Upper lobe of left lung (tissue), 6 donors: ENCODE measurements at regions not wholly inside any gene's neighbourhood (a gene's known extent, or its start where the extent isn't known, plus 50 kb on each side); places are given as distances from the start of the nearest gene placed in this dataset.
"Not testable (repeated sequence)": the region's sequence is repeated elsewhere in the genome, so short reads cannot be mapped to it uniquely, and the experiment has no call there.

ENCODE experiments used
- ATAC-seq, 2 donors: fragments of 200-7000 bp; cut with Tn5 transposase; one replicate each; pipeline ENCODE4 v1.9.1; 2022; ENCODE audit warnings: mild to moderate bottlenecking in 2 of 2, moderate library complexity in 2 of 2; ENCODE audit not compliant: low FRiP score in 2 of 2
- DNase-seq, 2 donors: peaks; one replicate each; pipeline ENCODE4 v3.0.0-alpha.2; 2019 to 2020
- H3K27ac ChIP-seq, 4 donors: fragments of 200-600 bp; sonication (generic); one replicate each; pipeline ENCODE4 v1.5.1; 2016 to 2019
- H3K27me3 ChIP-seq, 4 donors: fragments of 200-600 bp; sonication (generic); one replicate each; pipeline ENCODE4 v1.5.1; 2017 to 2019
- H3K36me3 ChIP-seq, 4 donors: fragments of 200-600 bp; sonication (generic); one replicate each; pipeline ENCODE4 v1.5.1; 2016 to 2019
- H3K4me1 ChIP-seq, 4 donors: fragments of 200-600 bp; sonication (generic); one replicate each; pipeline ENCODE4 v1.5.1; 2018 to 2019
- H3K4me3 ChIP-seq, 4 donors: fragments of 200-600 bp; sonication (generic); one replicate each; pipeline ENCODE4 v1.5.1; 2017 to 2019; ENCODE audit warnings: mild to moderate bottlenecking in 2 of 4, moderate library complexity in 1 of 4
- H3K9me3 ChIP-seq, 4 donors: fragments of 200-600 bp; sonication (generic); one replicate each; pipeline ENCODE4 v1.5.1; 2018 to 2019
- CTCF ChIP-seq, 6 experiments: fragments of 450-650 bp in 4 of 6; fragments of 200-600 bp in 2 of 6; sonication (generic) in 2 of 6; IDR thresholded peaks; one replicate each; pipeline ENCODE4 v1.5.1; 2016 to 2019; ENCODE audit warnings: antibody characterized with exemption in 6 of 6
- EP300 ChIP-seq, 4 donors: sonication (generic); formaldehyde crosslinking; IDR thresholded peaks; one replicate each; pipeline ENCODE4 v1.5.1; 2017; ENCODE audit warnings: antibody characterized with exemption in 4 of 4, control low read depth in 2 of 4
- POLR2A ChIP-seq, 4 donors: fragments of 450-650 bp; IDR thresholded peaks; one replicate each; pipeline ENCODE4 v1.5.1; 2016 to 2017; ENCODE audit warnings: antibody characterized with exemption in 4 of 4, mild to moderate bottlenecking in 2 of 4
- POLR2AphosphoS5 ChIP-seq, 2 donors: sonication (generic); formaldehyde crosslinking; IDR thresholded peaks; one replicate each; pipeline ENCODE4 v1.5.1; 2017; ENCODE audit warnings: antibody characterized with exemption in 2 of 2
- WGBS, 2 donors: methylation state at CpG; one replicate each; pipeline ENCODE4 v1.1.5; 2017 to 2018; 5-methylcytosine and 5-hydroxymethylcytosine counted together
- donor health status: DM: no; HTN: no; CAD: no; lungs with moderate emphysema.
- donor health status: DM: no; HTN: yes; CAD: no; lungs with severe emphysema.

- 76 to 77% methylated on average over 7 of the region's 7 CpGs for WGBS, 2 donors
- DNase-seq (no peak), ATAC-seq (no peak)
- Histone ChIP-seq H3K27me3 (no peaks in the 10 kb centered on the region), H3K4me1 (no peaks in the 10 kb centered on the region), H3K4me3 (no peak overlapping the region), H3K36me3 (no peaks in the 10 kb centered on the region), H3K9me3 (peaks cover 0 to 44% (median 11%) of the 10 kb centered on the region in 4 donors), H3K27ac (no peak overlapping the region)
- TF ChIP-seq CTCF (IDR thresholded peaks at IDR 0.05) (no peak), EP300 (IDR thresholded peaks at IDR 0.05) (no peak)
Observed at GRCh38 chr7:57218196-57218716, 86.0 kb upstream of the ZNF479 start.

GRCh38 chr7:57220746-57221145, 88.5 kb upstream of the ZNF479 start:
- no peaks in the 10 kb centered on the region for H3K36me3 ChIP-seq
- no peaks in the 10 kb centered on the region for H3K4me1 ChIP-seq
- TF ChIP-seq EP300 (IDR thresholded peaks at IDR 0.05) (no peak), POLR2AphosphoS5 (IDR thresholded peaks at IDR 0.05) (no peak), CTCF (IDR thresholded peaks at IDR 0.05) (no peak), POLR2A (IDR thresholded peaks at IDR 0.05) (no peak)
- DNase-seq: no peak
- H3K4me3 ChIP-seq: no peak overlapping the region
- no peak overlapping the region for H3K27ac ChIP-seq
- H3K9me3 ChIP-seq: peaks cover 0 to 39% (median 12%) of the 10 kb centered on the region in 4 donors
- WGBS, 2 donors: 82 to 86% methylated on average over 6 to 8 of the region's 8 CpGs
- H3K27me3 ChIP-seq: no peaks in the 10 kb centered on the region
- no peak for ATAC-seq

- DNase-seq: no peak
- peaks cover 0 to 42% (median 4%) of the 10 kb centered on the region in 4 donors for H3K9me3 ChIP-seq
- H3K27ac ChIP-seq: no peak overlapping the region
- no peak overlapping the region for H3K4me3 ChIP-seq
- no peak for ATAC-seq
- H3K4me1 ChIP-seq: no peaks in the 10 kb centered on the region
- WGBS, 2 donors: 61 to 76% methylated on average over 4 of the region's 4 CpGs
- H3K36me3 ChIP-seq: no peaks in the 10 kb centered on the region
- TF ChIP-seq POLR2A (IDR thresholded peaks at IDR 0.05): no peak
- no peak for TF ChIP-seq EP300 (IDR thresholded peaks at IDR 0.05)
- TF ChIP-seq CTCF (IDR thresholded peaks at IDR 0.05): no peak
- no peak for TF ChIP-seq POLR2AphosphoS5 (IDR thresholded peaks at IDR 0.05)
- no peaks in the 10 kb centered on the region for H3K27me3 ChIP-seq
Observed at GRCh38 chr7:57225666-57226065, 93.4 kb upstream of the ZNF479 start.

GRCh38 chr7:57241236-57241635, 109.0 kb upstream of the ZNF479 start:
- not testable (repeated sequence) for H3K36me3 ChIP-seq, H3K4me1 ChIP-seq, ATAC-seq, H3K4me3 ChIP-seq, DNase-seq, H3K27ac ChIP-seq, H3K27me3 ChIP-seq
- 75 to 78% methylated on average over 6 of the region's 6 CpGs for WGBS, 2 donors
- peaks cover 0 to 76% (median 18%) of the 10 kb centered on the region in 4 donors for H3K9me3 ChIP-seq

GRCh38 chr7:57243551-57243950, 111.3 kb upstream of the ZNF479 start:
- H3K36me3 ChIP-seq, H3K4me1 ChIP-seq, H3K4me3 ChIP-seq, H3K27ac ChIP-seq, DNase-seq, H3K27me3 ChIP-seq, ATAC-seq: not testable (repeated sequence)
- 76 to 85% methylated on average over 7 to 8 of the region's 8 CpGs for WGBS, 2 donors
- peaks cover 0 to 74% (median 18%) of the 10 kb centered on the region in 4 donors for H3K9me3 ChIP-seq

- H3K27ac ChIP-seq, H3K4me1 ChIP-seq, ATAC-seq, H3K36me3 ChIP-seq, DNase-seq, H3K27me3 ChIP-seq, H3K4me3 ChIP-seq: not testable (repeated sequence)
- WGBS, 2 donors: 81 to 82% methylated on average over 4 to 11 of the region's 11 CpGs
- H3K9me3 ChIP-seq: peaks cover 0 to 71% (median 23%) of the 10 kb centered on the region in 4 donors
Observed at GRCh38 chr7:57244345-57244980, 112.2 kb upstream of the ZNF479 start.
